ENCODE measurements at regions not wholly inside any gene's neighbourhood (a gene's known extent, or its start where the extent isn't known, plus 50 kb on each side); places are given as distances from the start of the nearest gene placed in this dataset.

DNA sequence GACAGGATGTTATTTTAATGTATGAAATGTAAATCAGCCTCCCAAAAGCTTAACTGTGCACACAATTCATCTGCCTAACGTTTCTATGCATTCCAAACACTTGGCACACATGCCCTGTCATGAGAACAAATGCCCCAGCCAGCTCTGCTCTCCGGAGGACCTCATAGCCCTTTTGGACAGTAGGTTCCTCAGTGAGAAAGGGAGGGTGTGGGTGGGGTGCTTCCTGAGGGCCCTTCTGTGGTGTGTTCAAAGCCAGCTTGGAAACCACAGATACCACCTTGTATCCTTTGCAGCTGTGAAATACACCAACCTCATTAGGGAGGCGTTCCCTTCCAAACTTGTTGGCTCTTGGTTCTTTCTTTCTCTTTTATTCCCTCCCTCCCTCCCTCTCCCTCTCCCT lies 102.2 kb upstream of the ASB18 start:
- no peak for DNase-seq (ENCODE audit: low spot score)
- Mint-ChIP-seq H3K4me1 (ENCODE audit: unreplicated experiment) (no peaks in the 10 kb centered on the region), H3K9me3 (ENCODE audit: unreplicated experiment) (no peaks in the 10 kb centered on the region), H3K4me3 (ENCODE audit: unreplicated experiment) (no peak overlapping the region), H3K27me3 (ENCODE audit: unreplicated experiment) (peaks cover 4% of the 10 kb centered on the region), H3K36me3 (ENCODE audit: low read depth, unreplicated experiment) (peaks cover 7% of the 10 kb centered on the region), H3K27ac (ENCODE audit: unreplicated experiment) (no peak overlapping the region)
- TF ChIP-seq, protein P1, sequence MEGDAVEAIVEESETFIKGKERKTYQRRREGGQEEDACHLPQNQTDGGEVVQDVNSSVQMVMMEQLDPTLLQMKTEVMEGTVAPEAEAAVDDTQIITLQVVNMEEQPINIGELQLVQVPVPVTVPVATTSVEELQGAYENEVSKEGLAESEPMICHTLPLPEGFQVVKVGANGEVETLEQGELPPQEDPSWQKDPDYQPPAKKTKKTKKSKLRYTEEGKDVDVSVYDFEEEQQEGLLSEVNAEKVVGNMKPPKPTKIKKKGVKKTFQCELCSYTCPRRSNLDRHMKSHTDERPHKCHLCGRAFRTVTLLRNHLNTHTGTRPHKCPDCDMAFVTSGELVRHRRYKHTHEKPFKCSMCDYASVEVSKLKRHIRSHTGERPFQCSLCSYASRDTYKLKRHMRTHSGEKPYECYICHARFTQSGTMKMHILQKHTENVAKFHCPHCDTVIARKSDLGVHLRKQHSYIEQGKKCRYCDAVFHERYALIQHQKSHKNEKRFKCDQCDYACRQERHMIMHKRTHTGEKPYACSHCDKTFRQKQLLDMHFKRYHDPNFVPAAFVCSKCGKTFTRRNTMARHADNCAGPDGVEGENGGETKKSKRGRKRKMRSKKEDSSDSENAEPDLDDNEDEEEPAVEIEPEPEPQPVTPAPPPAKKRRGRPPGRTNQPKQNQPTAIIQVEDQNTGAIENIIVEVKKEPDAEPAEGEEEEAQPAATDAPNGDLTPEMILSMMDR (IDR thresholded peaks at IDR 0.05; ENCODE audit: unreplicated experiment), result no peak

DNA sequence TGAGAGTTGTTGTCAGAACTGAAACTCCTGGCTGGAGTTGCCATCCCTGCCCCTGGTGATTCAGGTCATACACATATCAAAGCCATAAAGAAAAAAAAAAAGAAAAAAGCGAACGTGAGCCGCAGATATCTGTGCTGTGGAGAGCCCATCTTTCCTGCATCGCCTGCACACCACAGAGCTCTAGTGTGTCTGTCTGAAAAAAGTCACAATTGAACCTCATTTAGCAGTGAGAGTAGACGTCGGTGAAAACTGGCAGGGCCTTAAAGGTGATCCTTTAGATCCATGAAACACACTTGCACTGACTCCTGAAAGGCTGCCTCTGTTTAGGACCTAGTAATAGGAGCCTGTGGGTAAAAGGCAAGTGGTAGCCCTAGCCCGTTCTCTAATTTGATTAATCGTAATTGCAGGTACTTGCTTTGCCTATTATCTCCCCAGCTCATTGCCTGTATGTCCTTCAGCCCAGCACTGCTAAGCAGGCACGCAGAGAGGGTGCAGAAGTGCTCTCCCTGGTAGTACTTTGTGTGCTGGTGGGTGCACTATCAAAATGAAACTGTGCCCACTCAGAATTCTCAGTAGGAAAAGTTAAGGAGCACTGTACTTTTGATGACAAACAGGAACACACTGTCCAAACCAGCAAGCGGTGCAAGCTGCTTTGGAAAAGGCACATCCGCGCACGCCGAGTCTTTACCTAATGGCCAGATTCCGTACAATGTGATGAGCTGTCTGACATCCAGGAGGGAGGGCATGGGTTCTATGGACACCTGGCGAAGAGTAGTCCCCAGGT lies 103.5 kb upstream of the ASB18 start:
- Mint-ChIP-seq H3K9me3 (ENCODE audit: unreplicated experiment) (no peaks in the 10 kb centered on the region), H3K27ac (ENCODE audit: unreplicated experiment) (no peak overlapping the region), H3K36me3 (ENCODE audit: low read depth, unreplicated experiment) (peaks cover 7% of the 10 kb centered on the region), H3K4me3 (ENCODE audit: unreplicated experiment) (no peak overlapping the region), H3K4me1 (ENCODE audit: unreplicated experiment) (no peaks in the 10 kb centered on the region), H3K27me3 (ENCODE audit: unreplicated experiment) (peaks cover 4% of the 10 kb centered on the region)
- TF ChIP-seq, protein P1 (IDR thresholded peaks at IDR 0.05; ENCODE audit: unreplicated experiment), result no peak
- DNase-seq (ENCODE audit: low spot score), result no peak

DNA sequence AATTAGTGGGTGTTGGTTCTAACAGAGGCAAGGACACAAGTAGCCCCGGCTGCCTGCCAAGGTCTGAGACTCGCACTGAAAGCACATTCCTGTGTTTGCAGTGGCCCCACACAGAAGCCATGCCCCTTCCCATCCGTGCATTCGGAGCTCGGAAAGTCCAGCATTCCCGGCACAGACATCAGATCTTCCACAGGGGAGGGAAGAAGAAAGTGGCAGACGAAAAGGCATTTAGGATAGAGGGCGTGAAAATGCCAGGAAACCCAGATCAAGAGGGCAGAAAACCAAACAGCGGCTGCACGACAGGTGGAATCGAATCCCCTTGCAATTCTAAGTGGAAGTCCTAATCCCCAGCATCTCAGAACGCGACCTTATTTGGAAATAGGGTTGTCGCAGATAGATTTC lies 105.5 kb upstream of the ASB18 start:
- DNase-seq (ENCODE audit: low spot score), result no peak
- no peaks in the 10 kb centered on the region for H3K4me1 Mint-ChIP-seq (ENCODE audit: unreplicated experiment)
- no peak overlapping the region for H3K4me3 Mint-ChIP-seq (ENCODE audit: unreplicated experiment)
- no peaks in the 10 kb centered on the region for H3K9me3 Mint-ChIP-seq (ENCODE audit: unreplicated experiment)
- H3K27ac Mint-ChIP-seq (ENCODE audit: unreplicated experiment), result no peak overlapping the region
- H3K27me3 Mint-ChIP-seq (ENCODE audit: unreplicated experiment), result peaks cover 4% of the 10 kb centered on the region
- H3K36me3 Mint-ChIP-seq (ENCODE audit: low read depth, unreplicated experiment), result peaks cover 14% of the 10 kb centered on the region
- TF ChIP-seq, protein P1 (IDR thresholded peaks at IDR 0.05; ENCODE audit: unreplicated experiment), result no peak

DNA sequence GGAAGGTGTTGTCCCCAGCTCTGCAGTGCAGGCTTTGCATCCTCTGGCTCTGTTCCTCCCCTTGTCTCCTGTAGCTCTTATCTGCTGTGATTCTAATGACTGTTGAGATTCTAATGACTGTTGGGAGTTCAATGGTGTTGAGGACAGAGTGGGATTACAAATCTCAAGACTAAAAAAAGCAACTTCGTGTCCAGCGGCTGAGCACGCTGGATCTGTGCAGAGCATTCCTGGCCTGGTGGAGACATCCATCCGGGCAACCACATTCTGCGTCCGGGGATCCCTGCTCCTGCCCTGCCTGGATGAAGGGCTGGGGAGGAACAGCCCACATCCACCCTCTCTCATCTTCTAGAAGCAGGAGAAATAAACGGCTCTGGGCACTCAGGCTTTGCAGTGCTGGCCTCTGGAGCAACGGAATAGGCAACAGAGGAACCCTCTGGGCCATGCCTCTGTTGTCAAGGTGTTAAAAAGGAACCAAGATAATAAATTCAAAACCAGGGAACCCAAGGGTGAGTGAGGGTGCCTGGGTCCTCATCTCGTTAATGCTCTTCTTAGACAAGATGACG lies 106.7 kb upstream of the ASB18 start:
- peaks cover 17% of the 10 kb centered on the region for H3K36me3 Mint-ChIP-seq (ENCODE audit: low read depth, unreplicated experiment)
- H3K27me3 Mint-ChIP-seq (ENCODE audit: unreplicated experiment), result peaks cover 1% of the 10 kb centered on the region
- H3K4me1 Mint-ChIP-seq (ENCODE audit: unreplicated experiment), result no peaks in the 10 kb centered on the region
- no peak overlapping the region for H3K4me3 Mint-ChIP-seq (ENCODE audit: unreplicated experiment)
- DNase-seq (ENCODE audit: low spot score), result no peak
- no peaks in the 10 kb centered on the region for H3K9me3 Mint-ChIP-seq (ENCODE audit: unreplicated experiment)
- no peak overlapping the region for H3K27ac Mint-ChIP-seq (ENCODE audit: unreplicated experiment)
- TF ChIP-seq, protein P1 (IDR thresholded peaks at IDR 0.05; ENCODE audit: unreplicated experiment), result no peak

DNA sequence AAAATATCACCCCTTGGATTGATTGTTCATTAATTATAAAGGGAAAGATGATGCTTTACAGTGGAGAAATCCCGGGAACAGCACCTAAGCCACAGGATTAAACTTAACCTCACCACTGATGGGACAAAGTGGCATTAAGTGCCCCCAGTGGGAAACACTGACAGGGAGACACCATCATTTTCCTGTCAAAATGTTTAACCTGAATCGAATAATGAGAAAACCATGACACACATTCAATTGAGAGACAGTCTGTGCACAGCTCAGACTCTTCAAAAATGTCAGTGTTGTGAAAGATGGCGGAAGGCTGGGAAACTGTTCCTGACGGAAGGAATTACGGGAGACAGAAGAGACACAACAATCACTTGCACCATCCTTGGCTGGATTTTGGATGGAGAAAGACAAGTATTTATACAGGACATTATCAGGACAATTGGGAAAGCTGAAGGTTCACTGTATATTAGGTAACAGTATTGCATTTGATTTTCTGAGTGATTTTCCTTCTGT lies 111.8 kb upstream of the ASB18 start:
- H3K9me3 Mint-ChIP-seq (ENCODE audit: unreplicated experiment), result no peaks in the 10 kb centered on the region
- no peaks in the 10 kb centered on the region for H3K4me1 Mint-ChIP-seq (ENCODE audit: unreplicated experiment)
- TF ChIP-seq, protein P1 (IDR thresholded peaks at IDR 0.05; ENCODE audit: unreplicated experiment), result no peak
- H3K36me3 Mint-ChIP-seq (ENCODE audit: low read depth, unreplicated experiment), result peaks cover 21% of the 10 kb centered on the region
- H3K4me3 Mint-ChIP-seq (ENCODE audit: unreplicated experiment), result no peak overlapping the region
- H3K27me3 Mint-ChIP-seq (ENCODE audit: unreplicated experiment), result no peaks in the 10 kb centered on the region
- DNase-seq (ENCODE audit: low spot score), result no peak
- H3K27ac Mint-ChIP-seq (ENCODE audit: unreplicated experiment), result no peak overlapping the region

All from endothelial cell (in vitro differentiated cells).